Astrocyte (in vitro differentiated cells and primary cell): ENCODE measurements at regions not wholly inside any gene's neighbourhood (a gene's known extent, or its start where the extent isn't known, plus 50 kb on each side); places are given as distances from the start of the nearest gene placed in this dataset.
"Not testable (repeated sequence)": the region's sequence is repeated elsewhere in the genome, so short reads cannot be mapped to it uniquely, and the experiment has no call there.

Experiments used
- CTCF ChIP-seq: IDR thresholded peaks from 2 replicates; pipeline ENCODE4 v1.5.1; 2011; ENCODE audit warnings: low read depth, mild to moderate bottlenecking, inconsistent platforms, low read length, moderate library complexity; ENCODE audit not compliant: insufficient read depth
- EZH2 ChIP-seq: IDR thresholded peaks from 2 replicates; pipeline ENCODE4 v1.6.1; 2012; ENCODE audit warnings: mild to moderate bottlenecking, low read length, inconsistent platforms; ENCODE audit not compliant: insufficient read depth

- not testable (repeated sequence) for TF ChIP-seq CTCF, EZH2
Observed at GRCh38 chr13:37172226-37172625, 66.8 kb upstream of the CSNK1A1L start.
